ENCODE measurements at regions not wholly inside any gene's neighbourhood (a gene's known extent, or its start where the extent isn't known, plus 50 kb on each side); places are given as distances from the start of the nearest gene placed in this dataset.

- TF ChIP-seq EZH2 (IDR thresholded peaks at IDR 0.05; ENCODE audit: borderline replicate concordance, insufficient read depth, low read depth, low read length, poor library complexity, severe bottlenecking), result no peak
- TF ChIP-seq, protein P1, sequence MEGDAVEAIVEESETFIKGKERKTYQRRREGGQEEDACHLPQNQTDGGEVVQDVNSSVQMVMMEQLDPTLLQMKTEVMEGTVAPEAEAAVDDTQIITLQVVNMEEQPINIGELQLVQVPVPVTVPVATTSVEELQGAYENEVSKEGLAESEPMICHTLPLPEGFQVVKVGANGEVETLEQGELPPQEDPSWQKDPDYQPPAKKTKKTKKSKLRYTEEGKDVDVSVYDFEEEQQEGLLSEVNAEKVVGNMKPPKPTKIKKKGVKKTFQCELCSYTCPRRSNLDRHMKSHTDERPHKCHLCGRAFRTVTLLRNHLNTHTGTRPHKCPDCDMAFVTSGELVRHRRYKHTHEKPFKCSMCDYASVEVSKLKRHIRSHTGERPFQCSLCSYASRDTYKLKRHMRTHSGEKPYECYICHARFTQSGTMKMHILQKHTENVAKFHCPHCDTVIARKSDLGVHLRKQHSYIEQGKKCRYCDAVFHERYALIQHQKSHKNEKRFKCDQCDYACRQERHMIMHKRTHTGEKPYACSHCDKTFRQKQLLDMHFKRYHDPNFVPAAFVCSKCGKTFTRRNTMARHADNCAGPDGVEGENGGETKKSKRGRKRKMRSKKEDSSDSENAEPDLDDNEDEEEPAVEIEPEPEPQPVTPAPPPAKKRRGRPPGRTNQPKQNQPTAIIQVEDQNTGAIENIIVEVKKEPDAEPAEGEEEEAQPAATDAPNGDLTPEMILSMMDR (IDR thresholded peaks at IDR 0.05), result no peak
- Histone ChIP-seq H3K4me2 (replicated peaks; ENCODE audit: low read depth, low read length, poor library complexity, severe bottlenecking) (no peak overlapping the region), H4K20me1 (ENCODE audit: control insufficient read depth, insufficient read depth, low read length, poor library complexity, severe bottlenecking) (no peaks in the 10 kb centered on the region), H3K27ac (ENCODE audit: low read length in 2 of 2) (no peak overlapping the region), H3K27me3 (replicated peaks in 1 of 4; ENCODE audit: control extremely low read depth in 1 of 4, control insufficient read depth in 3 of 4, insufficient read depth in 4 of 4, low read length in 3 of 4) (no peaks in the 10 kb centered on the region), H2AFZ (ENCODE audit: insufficient read depth, low read depth, low read length, poor library complexity, severe bottlenecking) (no peak overlapping the region), H3K9ac (ENCODE audit: low read length) (no peak overlapping the region), H3K9me3 (ENCODE audit: control extremely low read depth in 1 of 3, control insufficient read depth in 2 of 3, insufficient read depth in 1 of 3, low read length in 2 of 3) (no peaks in the 10 kb centered on the region), H3K79me2 (ENCODE audit: control insufficient read depth, insufficient read depth, low read length) (no peaks in the 10 kb centered on the region), H3K4me3 (ENCODE audit: control extremely low read depth in 1 of 5, extremely low read depth in 1 of 5, insufficient read depth in 1 of 5, low read depth in 2 of 5, low read length in 4 of 5) (no peak overlapping the region), H3K4me1 (ENCODE audit: control insufficient read depth in 2 of 2, insufficient read depth in 2 of 2, low read length in 2 of 2) (peaks cover 3 to 10% of the 10 kb centered on the region in 2 donors), H3K36me3 (replicated peaks in 1 of 2; ENCODE audit: control extremely low read depth in 1 of 2, control insufficient read depth in 1 of 2, extremely low read depth in 1 of 2, insufficient read depth in 2 of 2, low read length in 1 of 2) (no peaks in the 10 kb centered on the region)
- DNase-seq (no peak), ATAC-seq (ENCODE audit: low read depth) (no peak)
- Mint-ChIP-seq H3K27me3 (no peaks in the 10 kb centered on the region), H3K4me3 (no peak overlapping the region), H3K27ac (no peak overlapping the region), H3K9me3 (ENCODE audit: insufficient read depth) (no peaks in the 10 kb centered on the region), H3K4me1 (peaks cover 5% of the 10 kb centered on the region)
- POLR2A ChIA-PET, result no interaction called here
- intact Hi-C loops (cut with micrococcal nuclease), result no loop called here
- CTCF ChIA-PET, result no interaction called here
- WGBS (ENCODE audit: insufficient coverage), result 96% methylated on average over 4 of the region's 4 CpGs
Measured at GRCh38 chr14:42421377-42422078, 814.9 kb downstream of the LRFN5 start.

DNA sequence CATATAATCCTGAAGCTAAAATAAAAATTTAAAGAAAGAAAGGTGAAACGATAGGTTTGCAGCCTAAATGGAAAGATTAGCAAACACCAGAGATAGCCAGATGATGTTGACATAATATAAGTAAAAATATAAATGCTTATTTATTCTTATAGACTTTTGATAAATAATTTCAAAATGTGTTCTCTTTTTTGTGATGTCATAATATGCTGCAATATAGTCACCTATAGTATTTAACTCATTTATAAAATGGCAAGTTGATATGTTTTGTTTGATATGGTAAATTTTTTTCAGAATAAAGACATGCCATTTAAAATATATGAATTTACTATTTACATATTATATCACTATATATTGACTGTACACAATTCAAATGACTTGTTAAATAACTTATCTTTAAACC is 813.4 kb downstream of the LRFN5 start:
- Histone ChIP-seq H3K4me1 (ENCODE audit: control insufficient read depth in 2 of 2, insufficient read depth in 2 of 2, low read length in 2 of 2) (peaks cover 3 to 7% of the 10 kb centered on the region in 2 donors), H3K79me2 (ENCODE audit: control insufficient read depth, insufficient read depth, low read length) (no peaks in the 10 kb centered on the region), H3K27ac (ENCODE audit: low read length in 2 of 2) (no peak overlapping the region), H3K9ac (ENCODE audit: low read length) (no peak overlapping the region), H3K36me3 (replicated peaks in 1 of 2; ENCODE audit: control extremely low read depth in 1 of 2, control insufficient read depth in 1 of 2, extremely low read depth in 1 of 2, insufficient read depth in 2 of 2, low read length in 1 of 2) (no peaks in the 10 kb centered on the region), H2AFZ (ENCODE audit: insufficient read depth, low read depth, low read length, poor library complexity, severe bottlenecking) (no peak overlapping the region), H4K20me1 (ENCODE audit: control insufficient read depth, insufficient read depth, low read length, poor library complexity, severe bottlenecking) (no peaks in the 10 kb centered on the region), H3K9me3 (ENCODE audit: control extremely low read depth in 1 of 3, control insufficient read depth in 2 of 3, insufficient read depth in 1 of 3, low read length in 2 of 3) (no peaks in the 10 kb centered on the region), H3K4me2 (replicated peaks; ENCODE audit: low read depth, low read length, poor library complexity, severe bottlenecking) (no peak overlapping the region), H3K4me3 (ENCODE audit: control extremely low read depth in 1 of 5, extremely low read depth in 1 of 5, insufficient read depth in 1 of 5, low read depth in 2 of 5, low read length in 4 of 5) (no peak overlapping the region), H3K27me3 (replicated peaks in 1 of 4; ENCODE audit: control extremely low read depth in 1 of 4, control insufficient read depth in 3 of 4, insufficient read depth in 4 of 4, low read length in 3 of 4) (no peaks in the 10 kb centered on the region)
- no peak for ATAC-seq (ENCODE audit: low read depth)
- ChIA-PET CTCF (no interaction called here), POLR2A (no interaction called here)
- Mint-ChIP-seq H3K4me1 (peaks cover 3% of the 10 kb centered on the region), H3K27ac (no peak overlapping the region), H3K9me3 (ENCODE audit: insufficient read depth) (no peaks in the 10 kb centered on the region), H3K27me3 (no peaks in the 10 kb centered on the region), H3K4me3 (no peak overlapping the region)
- TF ChIP-seq, protein P1 (IDR thresholded peaks at IDR 0.05), result no peak
- WGBS (ENCODE audit: insufficient coverage), result no CpG with 5 or more reads among the region's 1 CpG
- intact Hi-C loops (cut with micrococcal nuclease), result no loop called here
- no peak for DNase-seq

Measured in B cell (primary cell).